CD14-positive monocyte (primary cell): ENCODE measurements at regions not wholly inside any gene's neighbourhood (a gene's known extent, or its start where the extent isn't known, plus 50 kb on each side); places are given as distances from the start of the nearest gene placed in this dataset.

ENCODE experiments used
- DNase-seq, 3 donors: peaks; one replicate each; pipeline ENCODE4 v3.0.0-alpha.2; 2011 to 2022
- H2AFZ ChIP-seq: 2 replicates; pipeline ENCODE4 v1.6.0; 2012; ENCODE audit warnings: mild to moderate bottlenecking, low read depth, low read length, inconsistent platforms; ENCODE audit not compliant: insufficient read depth, poor library complexity, severe bottlenecking
- H3K27ac ChIP-seq, 2 donors: 1 replicate in 1 of 2; 2 replicates in 1 of 2; pipeline ENCODE4 v1.5.1; 2012 to 2013; ENCODE audit warnings: low read length in 2 of 2, control low read depth in 1 of 2, inconsistent platforms in 1 of 2, low read depth in 1 of 2, mild to moderate bottlenecking in 1 of 2
- H3K27me3 ChIP-seq, 2 donors: one replicate each; pipeline versions ENCODE4 v1.6.0 to v1.6.1; 2011 to 2013; ENCODE audit warnings: low read length in 2 of 2; ENCODE audit not compliant: control insufficient read depth in 2 of 2, insufficient read depth in 2 of 2
- H3K36me3 ChIP-seq, 2 donors: replicated peaks in 1 of 2; 1 replicate in 1 of 2; 2 replicates in 1 of 2; pipeline versions ENCODE4 v1.5.1 to v1.6.1; 2012 to 2013; ENCODE audit warnings: low read length in 2 of 2, control low read depth in 1 of 2, inconsistent platforms in 1 of 2, mild to moderate bottlenecking in 1 of 2; ENCODE audit not compliant: insufficient read depth in 2 of 2, control insufficient read depth in 1 of 2
- H3K4me1 ChIP-seq, 2 donors: 1 replicate in 1 of 2; 2 replicates in 1 of 2; pipeline versions ENCODE4 v1.5.1 to v1.6.1; 2012 to 2013; ENCODE audit warnings: low read length in 2 of 2, control low read depth in 1 of 2, inconsistent platforms in 1 of 2, mild to moderate bottlenecking in 1 of 2, moderate library complexity in 1 of 2; ENCODE audit not compliant: insufficient read depth in 2 of 2, control insufficient read depth in 1 of 2
- H3K4me2 ChIP-seq: replicated peaks from 2 replicates; pipeline ENCODE3; 2012; ENCODE audit warnings: low read length, moderate library complexity, mild to moderate bottlenecking; ENCODE audit not compliant: poor library complexity, severe bottlenecking; ENCODE audit errors: extremely low read depth
- H3K4me3 ChIP-seq, 3 experiments: fragments of 200-600 bp in 1 of 3; sonication (generic) in 1 of 3; replicated peaks in 1 of 3; 1 replicate in 2 of 3; 2 replicates in 1 of 3; pipeline ENCODE4 v1.5.1; 2011 to 2013; ENCODE audit warnings: low read length in 3 of 3, mild to moderate bottlenecking in 3 of 3, control low read depth in 2 of 3, low read depth in 2 of 3, inconsistent platforms in 1 of 3, moderate library complexity in 1 of 3
- H3K79me2 ChIP-seq: 2 replicates; pipeline ENCODE4 v1.6.0; 2012; ENCODE audit warnings: mild to moderate bottlenecking, control low read depth, inconsistent platforms, low read length, moderate library complexity; ENCODE audit not compliant: insufficient read depth
- H3K9ac ChIP-seq: 2 replicates; pipeline ENCODE4 v1.6.0; 2017; ENCODE audit warnings: low read length, mild to moderate bottlenecking; ENCODE audit not compliant: insufficient read depth, poor library complexity, severe bottlenecking
- H3K9me3 ChIP-seq, 2 donors: replicated peaks in 1 of 2; 1 replicate in 1 of 2; 2 replicates in 1 of 2; pipeline versions ENCODE4 v1.5.1 to v1.6.1; 2012 to 2013; ENCODE audit warnings: low read length in 2 of 2, control low read depth in 1 of 2; ENCODE audit not compliant: control insufficient read depth in 1 of 2, insufficient read depth in 1 of 2
- H4K20me1 ChIP-seq: 2 replicates; pipeline ENCODE4 v1.6.0; 2012; ENCODE audit warnings: mild to moderate bottlenecking, low read length, control low read depth, moderate library complexity; ENCODE audit not compliant: insufficient read depth
- H3K27ac Mint-ChIP-seq, 7 donors: one replicate each; pipeline ENCODE4 v1.8.0; 2020; ENCODE audit warnings: mild to moderate bottlenecking in 7 of 7, mixed read lengths in 7 of 7, moderate library complexity in 6 of 7, inconsistent platforms in 2 of 7
- H3K27me3 Mint-ChIP-seq, 3 donors: one replicate each; pipeline ENCODE4 v1.8.0; 2021 to 2022; ENCODE audit warnings: low read depth in 3 of 3, mild to moderate bottlenecking in 3 of 3, mixed read lengths in 3 of 3, moderate library complexity in 3 of 3, inconsistent platforms in 1 of 3
- H3K36me3 Mint-ChIP-seq, 2 donors: one replicate each; pipeline ENCODE4 v1.8.0; 2020; ENCODE audit warnings: mixed read lengths in 2 of 2, inconsistent platforms in 1 of 2, mild to moderate bottlenecking in 1 of 2
- H3K4me1 Mint-ChIP-seq: one replicate; pipeline ENCODE4 v1.8.0; 2020; ENCODE audit warnings: mild to moderate bottlenecking, mixed read lengths
- H3K4me3 Mint-ChIP-seq, 2 donors: one replicate each; pipeline ENCODE4 v1.8.0; 2020; ENCODE audit warnings: mild to moderate bottlenecking in 2 of 2, mixed read lengths in 2 of 2, moderate library complexity in 1 of 2
- H3K9me3 Mint-ChIP-seq, 7 donors: one replicate each; pipeline ENCODE4 v1.8.0; 2020 to 2022; ENCODE audit warnings: mixed read lengths in 7 of 7, mild to moderate bottlenecking in 6 of 7, moderate library complexity in 6 of 7, inconsistent platforms in 2 of 7
- CTCF ChIP-seq: fragments of 200-600 bp; IDR thresholded peaks from one replicate; pipeline ENCODE4 v1.8.0; 2022; ENCODE audit warnings: antibody characterized with exemption, mild to moderate bottlenecking
- WGBS: methylation state at CpG from one replicate; pipeline ENCODE4 v1.1.5; 2013; ENCODE audit warnings: missing lambda C conversion rate; ENCODE audit not compliant: insufficient coverage; 5-methylcytosine and 5-hydroxymethylcytosine counted together
- intact Hi-C, 2 donors: fragments of 100-400 bp; cut with micrococcal nuclease; formaldehyde crosslinking; loops; one replicate each; pipeline versions ENCODE4 v1.15.0 to v1.15.1; 2023

GRCh38 chr15:35308802-35309201 lies 223.7 kb upstream of the NANOGP8 start:
- TF ChIP-seq CTCF = no peak
- Histone ChIP-seq H4K20me1 (no peaks in the 10 kb centered on the region), H3K9ac (no peak overlapping the region), H3K4me2 (no peak overlapping the region), H3K4me1 (no peaks in the 10 kb centered on the region), H3K27me3 (no peaks in the 10 kb centered on the region), H3K79me2 (no peaks in the 10 kb centered on the region), H2AFZ (no peak overlapping the region), H3K36me3 (no peaks in the 10 kb centered on the region), H3K4me3 (no peak overlapping the region), H3K9me3 (no peaks in the 10 kb centered on the region), H3K27ac (no peak overlapping the region)
- peaks cover 3% of the 10 kb centered on the region for H3K4me1 Mint-ChIP-seq
- no peak overlapping the region for H3K27ac Mint-ChIP-seq
- no peaks in the 10 kb centered on the region for H3K36me3 Mint-ChIP-seq
- intact Hi-C loops = no loop called here
- H3K9me3 Mint-ChIP-seq = peaks cover 0 to 5% (median 0%) of the 10 kb centered on the region in 7 donors
- H3K4me3 Mint-ChIP-seq = no peak overlapping the region
- DNase-seq = no peak
- no peaks in the 10 kb centered on the region for H3K27me3 Mint-ChIP-seq
- no CpG with 5 or more reads among the region's 2 CpGs for WGBS

GRCh38 chr15:35307676-35308075 lies 222.6 kb upstream of the NANOGP8 start:
- intact Hi-C loops = no loop called here
- Histone ChIP-seq H3K4me2 (no peak overlapping the region), H3K27ac (no peak overlapping the region), H3K36me3 (no peaks in the 10 kb centered on the region), H3K4me1 (no peaks in the 10 kb centered on the region), H3K9me3 (no peaks in the 10 kb centered on the region), H3K27me3 (no peaks in the 10 kb centered on the region), H2AFZ (no peak overlapping the region), H4K20me1 (no peaks in the 10 kb centered on the region), H3K79me2 (no peaks in the 10 kb centered on the region), H3K4me3 (no peak overlapping the region), H3K9ac (no peak overlapping the region)
- no CpG with 5 or more reads among the region's 1 CpG for WGBS
- H3K9me3 Mint-ChIP-seq = peaks cover 0 to 2% (median 0%) of the 10 kb centered on the region in 7 donors
- no peak for DNase-seq
- no peaks in the 10 kb centered on the region for H3K27me3 Mint-ChIP-seq
- no peak overlapping the region for H3K27ac Mint-ChIP-seq
- H3K4me3 Mint-ChIP-seq = no peak overlapping the region
- H3K36me3 Mint-ChIP-seq = no peaks in the 10 kb centered on the region
- peaks cover 3% of the 10 kb centered on the region for H3K4me1 Mint-ChIP-seq
- TF ChIP-seq CTCF = no peak
